HG03066 (cell line): ENCODE measurements at regions not wholly inside any gene's neighbourhood (a gene's known extent, or its start where the extent isn't known, plus 50 kb on each side); places are given as distances from the start of the nearest gene placed in this dataset.
"Not testable (repeated sequence)": the region's sequence is repeated elsewhere in the genome, so short reads cannot be mapped to it uniquely, and the experiment has no call there.

Source experiments
- ATAC-seq: cut with Tn5 transposase; IDR thresholded peaks from one replicate; pipeline ENCODE4 v1.9.1; 2021; ENCODE audit warnings: low read depth; ENCODE audit not compliant: unreplicated experiment

DNA sequence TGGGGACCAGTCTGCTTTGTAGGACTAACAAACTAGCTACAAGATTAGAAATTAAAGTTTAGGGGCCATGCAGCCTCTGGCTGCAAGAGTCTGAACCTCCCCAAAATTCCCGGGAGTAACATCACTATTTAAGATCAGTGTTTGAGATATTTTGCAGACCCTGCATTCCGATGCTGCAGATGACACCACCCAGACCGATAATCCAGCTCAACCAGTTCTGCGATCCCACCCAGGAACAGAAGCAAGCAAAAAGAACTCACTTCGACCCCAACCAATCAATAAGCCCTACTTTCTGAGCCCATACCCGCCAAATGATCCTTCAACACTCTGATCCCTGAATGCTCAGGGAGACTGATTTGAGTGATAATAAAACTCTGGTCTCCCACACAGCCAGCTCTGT, 877.8 kb downstream of the FAT4 start:
- ATAC-seq: no peak

DNA sequence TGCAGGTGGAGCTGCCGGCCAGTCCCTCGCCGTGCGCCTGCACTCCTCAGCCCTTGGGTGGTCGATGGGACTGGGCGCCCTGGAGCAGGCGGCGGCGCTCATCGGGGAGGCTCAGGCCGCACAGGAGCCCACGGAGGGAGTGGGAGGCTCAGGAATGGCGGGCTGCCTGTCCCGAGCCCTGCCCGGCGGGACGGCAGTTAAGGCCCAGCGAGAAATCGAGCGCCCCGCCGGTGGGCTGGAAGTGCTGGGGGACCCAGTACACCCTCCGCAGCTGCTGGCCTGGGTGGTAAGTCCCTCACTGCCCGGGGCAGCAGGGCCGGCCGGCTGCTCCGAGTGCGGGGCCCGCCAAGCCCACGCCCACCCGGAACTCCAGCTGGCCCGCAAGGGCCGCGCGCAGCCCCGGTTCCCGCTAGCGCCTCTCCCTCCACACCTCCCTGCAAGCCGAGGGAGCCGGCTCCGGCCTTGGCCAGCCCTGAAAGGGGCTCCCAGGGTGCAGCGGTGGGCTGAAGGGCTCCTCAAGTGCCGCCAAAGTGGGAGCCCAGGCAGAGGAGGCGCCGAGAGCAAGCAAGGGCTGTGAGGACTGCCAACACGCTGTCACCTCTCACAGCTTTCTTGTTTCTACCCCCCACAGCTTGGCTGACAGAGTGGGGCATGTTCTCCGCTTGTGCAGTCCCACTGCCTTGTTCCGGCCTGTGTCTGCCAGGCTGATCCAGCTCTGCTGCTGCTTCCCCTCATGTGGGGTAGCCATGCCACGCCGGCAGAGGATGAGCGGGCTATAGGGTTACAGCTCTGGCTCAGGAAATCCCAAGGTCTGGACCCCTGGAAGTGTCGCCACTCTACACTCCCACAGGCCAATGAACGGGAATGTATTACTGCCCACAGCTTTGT, 886.7 kb downstream of the FAT4 start:
- ATAC-seq: not testable (repeated sequence)

DNA sequence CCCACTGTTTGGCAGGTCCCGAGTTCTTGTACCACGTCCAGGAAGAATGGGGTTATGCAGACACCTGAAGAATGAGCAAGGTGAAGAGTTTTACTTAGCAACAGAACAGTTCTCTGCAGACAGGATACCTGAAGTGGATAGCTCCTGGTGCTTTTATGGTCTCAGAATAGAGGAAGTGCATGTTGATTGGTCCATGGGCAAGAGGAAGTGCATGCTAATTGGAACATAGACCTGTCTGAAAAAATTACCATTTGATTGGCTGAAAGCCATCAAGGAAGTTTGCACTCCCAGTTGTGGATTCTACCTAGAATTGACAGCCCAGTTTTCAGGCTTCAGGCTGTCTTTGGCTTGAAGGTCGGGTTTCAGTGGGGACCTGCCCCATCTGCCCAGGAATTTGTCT, 887.5 kb downstream of the FAT4 start:
- ATAC-seq: no peak

DNA sequence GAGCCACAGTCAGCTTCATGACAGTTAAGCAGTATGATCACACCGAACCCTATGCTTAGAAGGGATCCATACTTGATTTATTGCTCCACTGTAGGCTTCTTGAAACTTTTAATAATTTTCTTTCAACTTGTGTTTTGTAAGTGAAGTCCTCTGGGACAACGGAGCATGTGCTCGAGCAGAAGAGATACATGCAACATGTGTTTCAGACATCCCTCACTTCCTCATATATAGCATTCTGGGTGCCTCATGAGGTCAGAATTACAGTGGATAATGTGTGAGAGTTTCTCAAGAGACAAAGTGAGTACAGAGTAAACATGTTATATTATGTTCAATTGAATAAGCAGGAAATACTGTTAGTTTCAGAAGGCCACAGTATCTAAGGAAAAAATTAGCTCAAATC, 893.2 kb downstream of the FAT4 start:
- no peak for ATAC-seq

DNA sequence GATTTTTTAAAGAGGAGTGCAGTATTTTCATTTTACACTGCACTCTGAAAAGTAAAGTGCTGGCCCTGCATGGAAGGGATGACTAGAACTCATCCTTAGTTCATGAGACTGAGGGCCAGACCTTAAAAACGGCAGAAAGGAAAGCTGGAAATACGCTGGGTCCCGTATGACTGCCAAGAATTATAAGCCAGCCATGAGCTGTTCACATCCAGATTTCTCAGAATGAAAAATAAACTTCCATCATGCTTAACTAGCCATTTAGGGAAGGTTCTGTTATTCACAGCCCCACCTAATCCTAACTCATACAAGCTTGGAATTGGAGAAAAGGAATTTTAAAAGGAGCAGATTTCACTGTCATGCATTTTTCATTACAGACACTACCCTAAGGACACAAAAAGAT, 894.4 kb downstream of the FAT4 start:
- ATAC-seq: no peak

DNA sequence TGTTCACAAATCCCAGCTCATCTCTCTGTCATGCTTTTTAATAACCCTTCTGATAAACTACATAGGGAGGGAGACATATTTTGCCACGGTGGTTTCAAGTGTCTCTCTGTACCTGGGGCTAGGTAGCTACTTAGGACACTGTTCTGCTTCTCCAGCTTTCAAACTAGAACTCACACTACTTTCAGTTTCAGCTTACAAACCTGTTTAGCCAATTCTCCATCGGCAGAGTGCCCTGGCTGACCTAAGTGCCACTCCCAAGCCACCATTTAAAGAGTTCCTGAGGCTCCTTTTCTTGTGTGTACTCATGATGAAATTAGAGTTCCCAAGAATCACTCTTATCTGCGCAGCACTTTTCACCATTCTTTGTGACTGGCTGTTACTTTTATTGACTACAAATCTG, 899.2 kb downstream of the FAT4 start:
- no peak for ATAC-seq

DNA sequence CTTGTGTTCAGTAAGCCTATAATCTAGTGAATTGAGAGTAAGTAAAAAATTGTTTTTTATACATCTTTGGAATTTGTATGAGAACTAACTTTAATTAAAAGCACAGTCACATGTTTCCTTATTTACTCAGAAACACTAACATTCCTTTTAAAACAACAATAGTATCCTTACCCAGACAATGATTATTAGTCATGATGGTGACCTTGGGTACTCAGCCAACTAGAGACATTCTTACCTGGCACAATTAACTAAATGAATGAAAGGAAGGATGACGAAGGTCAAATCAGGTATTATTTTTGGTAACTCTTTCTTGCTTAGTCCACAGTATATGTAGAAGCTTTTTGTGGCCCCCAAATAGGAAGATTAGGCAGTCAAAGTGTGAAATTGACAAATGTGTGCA, 901.0 kb downstream of the FAT4 start:
- ATAC-seq: no peak

DNA sequence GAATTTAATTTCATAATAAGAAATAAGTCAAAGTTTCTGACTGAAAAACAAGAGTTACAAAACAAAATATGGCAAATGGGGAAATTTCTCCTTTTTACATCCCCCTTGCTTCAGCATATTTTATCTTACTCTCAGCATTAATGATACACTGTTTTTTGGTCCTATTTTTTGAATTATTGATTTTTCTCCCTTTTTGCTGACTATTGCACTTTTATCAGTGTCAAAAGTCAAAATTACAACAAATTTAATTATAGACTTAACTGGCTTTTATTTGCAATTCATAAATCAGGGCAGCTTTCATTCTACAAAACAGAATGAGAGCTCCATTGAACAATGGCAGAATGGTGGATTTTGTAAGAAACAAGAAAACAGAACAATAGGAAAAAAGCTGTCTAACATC, 901.9 kb downstream of the FAT4 start:
- ATAC-seq: no peak

DNA sequence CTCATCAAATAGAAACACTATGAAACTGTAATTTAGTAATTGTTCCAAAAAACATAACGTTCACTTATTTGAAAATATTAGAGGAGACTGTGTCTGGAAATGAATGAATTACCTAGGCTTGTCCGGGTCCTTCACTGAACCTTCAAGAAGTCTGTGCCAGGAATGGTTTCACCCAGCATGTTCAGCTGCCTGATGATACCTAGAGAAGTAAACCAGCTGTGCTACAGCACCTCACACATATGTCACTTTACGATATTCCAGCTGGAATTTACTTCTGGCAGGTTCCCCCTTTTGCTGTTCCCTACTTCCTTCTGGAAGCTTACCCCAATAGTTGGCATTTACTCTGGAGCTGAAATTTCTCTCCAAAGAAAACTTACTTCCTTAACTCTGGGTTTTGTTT, 906.5 kb downstream of the FAT4 start:
- no peak for ATAC-seq

DNA sequence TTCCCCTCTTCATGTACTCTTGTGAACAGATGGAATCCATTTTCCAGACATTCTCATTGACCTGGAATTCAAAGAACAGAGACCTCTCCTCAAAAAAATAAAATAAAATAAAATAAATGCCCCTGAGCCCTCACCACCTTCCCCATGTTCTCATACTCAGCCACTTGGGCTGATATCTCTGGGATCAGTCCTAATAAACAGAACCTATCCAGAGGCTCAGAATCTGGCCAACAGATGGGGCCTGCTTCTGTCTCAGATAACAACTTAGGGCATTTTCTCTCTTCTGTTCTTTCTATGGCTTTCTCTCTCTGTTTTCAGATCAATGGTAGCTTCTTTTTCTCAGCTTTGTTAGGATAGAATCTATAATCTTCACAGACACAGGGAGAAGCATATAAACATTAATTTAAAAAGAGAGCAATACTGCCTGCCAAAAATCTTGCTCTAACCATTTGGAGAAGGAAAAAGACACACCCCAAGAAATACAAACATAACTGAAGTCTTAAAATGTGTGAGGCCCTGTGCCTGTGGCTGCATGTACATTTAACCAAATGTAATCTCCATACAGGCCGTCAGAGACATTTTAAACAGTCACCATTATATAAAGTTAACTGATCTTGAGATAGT, 907.1 kb downstream of the FAT4 start:
- ATAC-seq: no peak

DNA sequence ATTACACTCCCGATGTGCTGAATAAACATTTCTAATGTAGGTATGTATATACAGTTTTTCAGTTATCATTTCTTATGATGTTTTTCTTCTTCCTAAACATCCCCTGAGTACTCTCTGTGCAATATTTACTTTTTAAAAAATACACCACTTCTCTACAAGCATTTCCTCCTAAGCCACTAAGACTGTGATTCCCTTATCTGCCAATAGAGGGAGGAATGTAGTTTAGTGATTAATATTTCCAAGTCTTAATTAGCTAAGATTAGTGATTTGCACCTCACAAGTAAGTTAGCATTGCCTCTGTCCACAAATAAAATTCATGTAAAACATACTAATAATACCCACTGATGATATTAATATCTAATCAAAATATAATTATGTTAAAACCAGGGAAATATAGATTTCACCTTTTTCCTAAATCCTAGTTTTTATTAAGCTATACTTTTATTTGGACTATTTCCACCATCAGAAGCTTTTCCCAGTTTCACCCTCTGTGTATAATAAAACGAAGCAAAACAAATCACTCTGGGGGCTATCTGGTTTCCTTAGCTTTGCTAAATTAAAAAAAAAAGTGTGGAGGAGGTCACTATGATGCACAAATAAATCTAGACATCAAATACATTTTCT, 909.1 kb downstream of the FAT4 start:
- no peak for ATAC-seq

DNA sequence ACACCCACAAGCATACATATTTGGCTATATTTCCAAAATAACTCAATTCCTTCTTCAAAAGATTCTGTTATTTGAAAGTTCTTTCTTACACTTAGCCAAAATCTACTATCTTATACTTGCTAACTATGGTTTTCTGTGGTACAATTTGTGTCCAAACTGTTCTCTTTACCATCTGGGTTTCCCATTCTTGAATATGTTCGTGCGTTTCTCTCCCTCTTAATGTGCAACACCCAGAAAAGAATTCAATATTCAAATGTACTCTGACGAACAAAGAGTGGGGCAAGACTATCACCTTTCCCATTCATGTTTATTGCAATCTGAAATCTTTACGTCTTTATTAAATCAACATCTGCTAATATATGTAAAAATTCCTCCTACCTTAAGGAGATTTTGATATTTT, 912.7 kb downstream of the FAT4 start:
- no peak for ATAC-seq

DNA sequence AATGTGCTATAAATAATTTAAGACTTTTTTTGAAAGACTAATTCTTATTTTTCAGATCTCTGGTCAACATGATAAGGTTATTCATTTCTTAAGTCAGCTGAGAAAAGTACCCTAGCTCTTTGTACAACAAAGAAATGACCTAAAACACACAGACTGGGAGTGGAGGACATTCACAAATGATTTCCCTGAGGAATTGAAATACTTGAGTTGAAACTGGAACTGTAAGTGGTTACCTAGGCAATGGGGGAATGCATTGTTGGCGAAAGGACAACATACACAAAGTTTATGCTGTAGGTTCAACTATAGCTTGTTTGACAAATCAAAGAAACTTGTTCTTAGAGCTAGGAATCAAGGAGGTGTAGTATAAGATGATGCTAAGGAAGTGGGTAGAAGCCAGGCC, 915.5 kb downstream of the FAT4 start:
- no peak for ATAC-seq

DNA sequence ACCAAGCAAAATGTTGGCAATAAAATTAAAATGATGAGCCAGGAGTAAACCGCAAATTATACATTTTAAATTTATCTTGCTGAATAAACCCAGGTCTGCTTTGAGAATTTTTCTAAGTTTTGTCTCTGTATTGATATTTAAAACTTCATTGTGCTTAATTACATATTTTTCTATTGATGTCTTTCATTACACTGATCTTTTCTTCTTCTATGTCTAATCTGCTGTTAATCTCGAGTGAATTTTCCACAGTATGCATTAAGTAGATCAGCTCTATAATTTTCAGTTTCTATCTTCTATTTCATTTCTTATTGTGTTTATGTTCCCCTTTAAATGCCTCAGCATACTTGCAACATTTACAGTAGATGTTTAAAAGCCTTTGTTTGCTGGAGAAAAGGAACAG, 918.7 kb downstream of the FAT4 start:
- no peak for ATAC-seq

DNA sequence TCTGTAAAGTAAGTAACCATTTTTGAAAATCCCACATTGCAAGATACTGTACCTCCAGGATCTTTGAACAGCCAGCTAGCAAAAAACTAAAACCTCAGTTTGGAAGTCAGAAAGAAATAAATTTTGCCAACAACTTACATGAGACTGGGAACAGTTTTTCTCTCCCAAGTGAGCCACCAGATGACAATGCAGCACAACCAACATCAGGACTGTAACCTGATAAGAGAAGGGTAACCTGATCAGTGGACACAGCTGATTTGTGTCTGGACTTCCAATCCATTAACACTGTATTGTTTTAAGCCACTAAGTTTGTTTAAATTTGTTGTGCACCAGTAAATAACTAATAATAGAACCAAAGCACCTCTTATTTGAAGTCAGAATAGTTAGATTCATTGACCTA, 923.3 kb downstream of the FAT4 start:
- ATAC-seq: no peak

DNA sequence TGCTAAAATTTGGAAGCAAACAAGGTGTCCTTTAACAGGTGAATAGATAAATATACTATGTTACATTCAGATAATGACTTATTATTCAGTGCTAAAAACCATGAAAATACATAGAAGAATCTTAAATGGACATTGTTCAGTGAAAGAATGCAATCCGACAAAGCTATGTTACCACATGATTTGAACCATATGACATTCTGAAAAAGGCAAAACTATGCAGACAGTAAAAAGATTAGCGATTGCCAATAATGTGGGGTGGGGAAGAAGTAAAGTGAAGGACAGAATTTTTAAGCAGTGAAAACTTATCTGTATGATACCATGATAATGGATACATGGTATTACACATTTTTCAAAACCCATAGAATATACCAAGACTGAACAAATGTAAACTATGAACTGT, 926.9 kb downstream of the FAT4 start:
- no peak for ATAC-seq

DNA sequence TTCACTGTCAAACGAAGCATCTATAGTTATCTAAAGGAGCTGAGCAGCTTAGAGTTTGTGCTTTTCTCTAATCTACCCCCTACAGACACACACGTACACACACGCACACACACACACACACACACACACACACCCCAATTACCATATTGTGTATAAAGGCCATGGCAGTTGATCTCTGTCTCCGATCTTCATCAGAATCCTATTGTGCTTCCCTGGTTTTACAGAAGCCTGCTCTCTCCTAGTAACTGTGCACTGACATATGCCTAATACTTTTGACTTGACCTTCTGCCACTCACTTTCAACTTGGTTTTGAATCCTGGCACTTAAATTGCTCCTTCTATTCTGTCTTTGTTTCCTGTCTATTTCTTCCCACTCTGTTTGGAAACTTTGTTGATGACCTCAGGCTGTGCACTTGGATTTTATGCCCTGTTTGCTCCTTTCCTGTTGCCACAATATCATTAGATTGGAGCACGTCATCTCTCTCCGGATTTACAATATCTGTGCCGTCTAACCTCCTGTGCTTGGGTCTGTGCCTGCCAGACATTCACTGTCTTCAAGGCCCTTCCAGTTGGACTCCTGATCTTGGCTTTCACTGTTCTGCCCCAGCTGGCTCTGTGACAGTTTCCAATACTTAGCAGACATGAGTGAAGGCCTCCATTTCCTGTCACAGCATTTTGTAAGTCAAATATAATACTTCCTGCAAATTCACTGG, 928.1 kb downstream of the FAT4 start:
- no peak for ATAC-seq

DNA sequence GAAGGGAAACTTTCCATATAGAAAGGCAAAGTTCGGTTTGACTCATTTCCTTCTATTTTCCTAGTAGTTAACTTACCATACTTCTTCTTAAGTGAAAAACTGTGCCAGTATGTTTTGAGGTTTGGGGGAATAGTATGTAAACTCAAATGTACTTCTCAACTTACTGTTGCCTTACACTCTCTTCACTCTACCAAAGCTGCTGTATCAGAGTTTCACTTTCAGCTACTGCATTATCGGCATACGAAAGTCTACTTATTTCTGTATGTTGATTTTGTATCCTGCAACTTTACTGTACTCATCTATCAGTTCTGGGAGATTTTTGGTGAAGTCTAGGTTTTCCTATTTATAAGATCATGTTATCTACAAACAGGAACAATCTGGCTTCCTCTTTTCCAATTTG, 932.7 kb downstream of the FAT4 start:
- ATAC-seq: no peak

DNA sequence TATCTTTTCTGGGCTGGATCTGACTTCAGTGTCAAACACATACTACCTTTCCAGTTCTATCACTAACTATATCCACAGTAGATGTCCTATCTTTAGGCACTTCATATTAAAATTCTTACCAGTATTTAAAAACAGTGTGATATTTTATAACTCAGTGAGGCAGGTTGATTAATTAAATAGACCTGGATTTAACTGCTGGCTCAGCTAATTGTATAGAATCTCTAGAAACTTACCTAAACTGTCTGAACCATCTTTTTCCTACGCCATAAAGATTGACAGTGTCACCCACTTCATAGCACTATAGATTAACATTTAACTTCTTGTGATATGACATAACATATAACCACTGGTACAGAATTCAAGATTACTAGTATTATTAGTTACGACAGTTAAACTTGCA, 935.3 kb downstream of the FAT4 start:
- no peak for ATAC-seq

DNA sequence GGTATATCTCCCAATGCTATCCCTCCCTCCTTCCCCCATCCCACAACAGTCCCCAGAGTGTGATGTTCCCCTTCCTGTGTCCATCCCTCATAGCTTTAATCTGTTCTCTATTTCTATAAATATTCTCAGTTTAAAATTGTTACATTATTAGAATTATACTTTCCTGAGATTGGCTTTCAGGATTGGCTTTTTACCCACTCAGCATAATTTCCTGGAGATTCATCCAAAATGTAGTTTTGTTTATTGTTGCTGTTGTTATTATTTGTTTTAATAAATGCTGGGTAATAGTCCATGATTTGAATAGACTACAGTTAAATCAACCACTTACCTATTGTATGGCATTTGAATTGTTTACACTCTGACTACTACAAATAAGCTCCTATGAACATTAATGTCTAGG, 936.4 kb downstream of the FAT4 start:
- ATAC-seq: no peak

DNA sequence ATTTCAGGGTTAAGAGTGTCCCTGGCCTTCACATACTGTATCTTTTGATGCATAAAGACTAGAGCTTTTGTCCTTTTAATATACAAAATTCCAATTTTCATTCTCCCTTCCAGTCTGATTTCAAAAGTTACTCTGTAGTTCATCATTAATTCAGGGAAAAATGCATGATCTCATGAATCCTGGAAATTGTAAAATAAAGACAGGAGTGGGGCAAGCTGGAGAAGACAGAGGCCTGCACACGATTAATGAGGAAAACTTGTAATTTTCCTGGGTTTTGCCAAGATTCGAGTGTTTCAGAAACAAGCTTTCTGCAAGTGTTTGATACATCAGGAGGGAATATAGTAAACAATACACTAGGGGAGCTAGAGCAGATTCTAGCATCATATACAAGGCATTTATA, 947.9 kb downstream of the FAT4 start:
- no peak for ATAC-seq
